ENCODE measurements at regions not wholly inside any gene's neighbourhood (a gene's known extent, or its start where the extent isn't known, plus 50 kb on each side); places are given as distances from the start of the nearest gene placed in this dataset.

DNA sequence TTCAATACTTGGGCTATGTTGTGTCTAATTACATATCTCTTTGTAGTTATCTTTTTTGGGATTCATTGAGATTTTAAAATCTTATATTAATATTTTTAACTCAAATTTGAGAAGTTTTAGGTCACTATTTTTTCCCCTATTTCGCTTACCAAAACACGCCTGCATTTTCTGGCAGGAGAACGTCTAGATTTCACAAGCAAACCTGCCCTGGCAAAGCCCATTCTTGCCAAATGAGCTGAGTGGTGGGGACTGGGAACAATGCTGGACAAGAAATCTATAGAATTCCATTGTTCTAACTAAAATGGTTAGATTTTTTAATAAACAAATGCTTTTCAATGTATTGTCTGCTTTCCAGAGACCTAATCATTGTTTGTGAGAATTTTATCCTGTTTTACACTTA, 1283.7 kb upstream of the RAG2 start:
- TF ChIP-seq, protein P1, sequence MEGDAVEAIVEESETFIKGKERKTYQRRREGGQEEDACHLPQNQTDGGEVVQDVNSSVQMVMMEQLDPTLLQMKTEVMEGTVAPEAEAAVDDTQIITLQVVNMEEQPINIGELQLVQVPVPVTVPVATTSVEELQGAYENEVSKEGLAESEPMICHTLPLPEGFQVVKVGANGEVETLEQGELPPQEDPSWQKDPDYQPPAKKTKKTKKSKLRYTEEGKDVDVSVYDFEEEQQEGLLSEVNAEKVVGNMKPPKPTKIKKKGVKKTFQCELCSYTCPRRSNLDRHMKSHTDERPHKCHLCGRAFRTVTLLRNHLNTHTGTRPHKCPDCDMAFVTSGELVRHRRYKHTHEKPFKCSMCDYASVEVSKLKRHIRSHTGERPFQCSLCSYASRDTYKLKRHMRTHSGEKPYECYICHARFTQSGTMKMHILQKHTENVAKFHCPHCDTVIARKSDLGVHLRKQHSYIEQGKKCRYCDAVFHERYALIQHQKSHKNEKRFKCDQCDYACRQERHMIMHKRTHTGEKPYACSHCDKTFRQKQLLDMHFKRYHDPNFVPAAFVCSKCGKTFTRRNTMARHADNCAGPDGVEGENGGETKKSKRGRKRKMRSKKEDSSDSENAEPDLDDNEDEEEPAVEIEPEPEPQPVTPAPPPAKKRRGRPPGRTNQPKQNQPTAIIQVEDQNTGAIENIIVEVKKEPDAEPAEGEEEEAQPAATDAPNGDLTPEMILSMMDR (conservative IDR thresholded peaks at IDR 0.05; ENCODE audit: low read length): no peak
- TF ChIP-seq EZH2phosphoT487 (IDR thresholded peaks at IDR 0.05; ENCODE audit: borderline replicate concordance, low read depth, low read length): no peak

All from OCI-LY7 (cell line).